Liver (tissue), 3 donors: ENCODE measurements at regions not wholly inside any gene's neighbourhood (a gene's known extent, or its start where the extent isn't known, plus 50 kb on each side); places are given as distances from the start of the nearest gene placed in this dataset.

Source experiments
- CTCF ChIP-seq: fragments of 150-350 bp; IDR thresholded peaks from 2 replicates; pipeline ENCODE4 v1.5.1; 2017; ENCODE audit warnings: improper control_type of control experiment, low read depth, low read length; ENCODE audit not compliant: missing input control
- TAF1 ChIP-seq: conservative IDR thresholded peaks from 2 replicates; pipeline ENCODE4 v1.6.1; 2016; ENCODE audit warnings: antibody characterized with exemption, mild to moderate bottlenecking
- donor health status: healthy.
- donor health status: healthy.

DNA sequence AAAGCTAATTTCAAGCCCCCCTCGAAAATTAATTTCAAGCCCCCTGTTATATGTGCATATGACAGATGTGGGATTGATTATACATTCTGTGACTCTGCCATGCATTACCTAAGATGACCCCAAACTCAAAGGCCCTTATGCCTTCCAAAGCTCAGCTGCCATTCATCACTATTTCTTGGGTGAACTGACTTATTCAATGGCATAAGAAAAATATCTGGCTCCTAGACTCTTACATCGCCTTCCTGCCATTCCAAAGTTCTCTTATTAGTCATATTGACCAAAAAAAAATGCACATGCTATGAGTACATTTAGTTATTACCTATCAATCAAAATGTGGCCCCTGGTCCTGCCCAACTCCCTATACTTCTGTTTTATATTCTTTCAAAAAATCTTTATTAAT lies 291.8 kb upstream of the CHAC2 start:
- TF ChIP-seq CTCF (no peak), TAF1 (no peak)
